GM12891 (cell line): ENCODE measurements at regions not wholly inside any gene's neighbourhood (a gene's known extent, or its start where the extent isn't known, plus 50 kb on each side); places are given as distances from the start of the nearest gene placed in this dataset.

Source experiments
- PAX5 ChIP-seq: IDR thresholded peaks from 2 replicates; pipeline ENCODE4 v1.6.1; 2011; ENCODE audit warnings: low read length, moderate library complexity, mild to moderate bottlenecking; ENCODE audit not compliant: insufficient read depth, severe bottlenecking
- POLR2A ChIP-seq: IDR thresholded peaks from 2 replicates; pipeline ENCODE4 v1.6.1; 2011; ENCODE audit warnings: low read depth, low read length, control low read depth
- POLR2AphosphoS5 ChIP-seq: IDR thresholded peaks from 2 replicates; pipeline ENCODE4 v1.6.1; 2011; ENCODE audit warnings: low read depth, low read length, control low read depth
- POU2F2 ChIP-seq: IDR thresholded peaks from 2 replicates; pipeline ENCODE4 v1.6.1; 2011; ENCODE audit warnings: low read depth, mild to moderate bottlenecking, control low read depth, low read length, moderate library complexity
- SPI1 ChIP-seq: IDR thresholded peaks from 2 replicates; pipeline ENCODE4 v1.6.1; 2011; ENCODE audit warnings: low read depth, low read length, control low read depth
- TAF1 ChIP-seq: IDR thresholded peaks from 2 replicates; pipeline ENCODE4 v1.6.1; 2011; ENCODE audit warnings: low read depth, low read length, control low read depth

DNA sequence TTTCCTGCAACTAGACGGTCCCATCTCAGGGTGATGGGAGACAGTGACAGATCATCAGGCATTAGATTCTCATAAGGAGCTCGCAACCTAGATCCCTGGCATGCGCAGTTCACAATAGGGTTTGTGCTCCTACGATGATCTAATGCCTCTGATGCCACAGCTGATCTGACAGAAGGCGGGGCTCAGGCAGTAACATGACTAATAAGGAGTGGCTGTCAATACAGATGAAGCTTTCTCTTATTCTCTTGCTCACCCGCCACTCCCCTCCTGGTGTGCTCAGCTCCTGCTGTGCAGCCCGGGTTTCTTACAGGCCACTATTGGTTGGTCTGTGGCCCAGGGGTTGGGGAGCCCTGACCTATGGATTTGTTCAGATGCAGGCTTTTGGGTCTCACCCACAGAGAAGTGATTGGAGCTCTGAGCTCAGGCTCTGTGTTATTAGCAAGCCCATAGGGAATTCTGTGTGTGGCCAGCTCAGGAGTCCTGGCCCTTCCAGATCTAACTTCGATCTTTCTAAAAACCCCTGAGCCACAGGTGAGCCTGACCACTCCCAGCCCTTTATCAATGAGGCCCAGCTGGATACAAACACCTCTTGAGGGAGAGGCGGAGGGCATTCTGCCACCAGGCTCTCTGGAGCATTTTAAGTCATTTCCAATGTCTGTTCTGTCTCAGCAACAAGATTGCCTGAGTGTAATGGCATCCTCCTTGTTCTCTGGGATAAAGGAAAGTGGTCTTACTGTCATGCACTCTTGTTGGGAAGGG, 351.8 kb downstream of the BUD13 start:
- no peak for TF ChIP-seq POLR2AphosphoS5
- no peak for TF ChIP-seq POLR2A
- no peak for TF ChIP-seq PAX5
- no peak for TF ChIP-seq TAF1
- TF ChIP-seq SPI1: no peak
- TF ChIP-seq POU2F2: no peak
